Spleen (tissue), 7 donors: ENCODE measurements at regions not wholly inside any gene's neighbourhood (a gene's known extent, or its start where the extent isn't known, plus 50 kb on each side); places are given as distances from the start of the nearest gene placed in this dataset.

Source experiments
- CTCF ChIP-seq, 11 experiments: fragments of 200-600 bp in 7 of 11; fragments of 450-650 bp in 4 of 11; sonication (generic) in 4 of 11; IDR thresholded peaks in 8 of 11; conservative IDR thresholded peaks in 3 of 11; 1 replicate in 7 of 11; 2 replicates in 4 of 11; pipeline versions ENCODE4 v1.4.0 to v1.8.0; 2016 to 2021; ENCODE audit warnings: antibody characterized with exemption in 11 of 11, inconsistent platforms in 4 of 11, mild to moderate bottlenecking in 1 of 11
- POLR2A ChIP-seq, 3 donors: fragments of 450-650 bp; IDR thresholded peaks; one replicate each; pipeline ENCODE4 v1.5.1; 2017; ENCODE audit warnings: antibody characterized with exemption in 3 of 3, mild to moderate bottlenecking in 1 of 3
- donor health status: DM: no; HTN: no; CAD: no; lungs with moderate emphysema.
- donor health status: DM: no; HTN: no; CAD: no.
- donor health status: DM: no; HTN: no; CAD: no.

DNA sequence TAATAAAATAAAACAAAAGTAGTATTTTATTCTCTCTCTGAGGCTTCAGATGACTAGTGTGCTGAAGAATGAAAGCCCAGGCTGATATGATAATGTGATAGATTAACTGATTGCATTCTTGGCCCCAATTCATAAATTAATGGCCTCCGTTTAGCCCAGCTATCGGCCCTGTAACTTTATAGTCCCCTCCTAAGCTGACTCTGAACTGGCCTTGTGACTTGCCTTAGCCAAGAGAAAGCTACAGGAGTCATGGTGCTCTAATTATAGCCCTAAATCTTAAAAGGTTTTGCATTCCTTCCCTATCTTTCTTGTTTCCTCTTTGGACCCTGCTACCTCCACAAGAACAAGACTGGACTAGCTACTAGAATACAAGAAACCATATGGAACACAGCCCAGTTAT lies 123.2 kb upstream of the EPHA3 start:
- TF ChIP-seq CTCF (IDR thresholded peaks at IDR 0.05 in 8 of 11, conservative IDR thresholded peaks at IDR 0.05 in 3 of 11) (no peak), POLR2A (IDR thresholded peaks at IDR 0.05) (no peak)
